Jurkat, Clone E6-1 (cell line): ENCODE measurements at regions not wholly inside any gene's neighbourhood (a gene's known extent, or its start where the extent isn't known, plus 50 kb on each side); places are given as distances from the start of the nearest gene placed in this dataset.

Experiments used
- DNase-seq: peaks from one replicate; pipeline ENCODE4 v3.0.0-alpha.2; 2011; ENCODE audit warnings: low read depth, low spot score
- H3K4me3 ChIP-seq: 2 replicates; pipeline ENCODE4 v1.5.1; 2011; ENCODE audit warnings: mild to moderate bottlenecking, low read length, control low read depth, moderate library complexity

DNA sequence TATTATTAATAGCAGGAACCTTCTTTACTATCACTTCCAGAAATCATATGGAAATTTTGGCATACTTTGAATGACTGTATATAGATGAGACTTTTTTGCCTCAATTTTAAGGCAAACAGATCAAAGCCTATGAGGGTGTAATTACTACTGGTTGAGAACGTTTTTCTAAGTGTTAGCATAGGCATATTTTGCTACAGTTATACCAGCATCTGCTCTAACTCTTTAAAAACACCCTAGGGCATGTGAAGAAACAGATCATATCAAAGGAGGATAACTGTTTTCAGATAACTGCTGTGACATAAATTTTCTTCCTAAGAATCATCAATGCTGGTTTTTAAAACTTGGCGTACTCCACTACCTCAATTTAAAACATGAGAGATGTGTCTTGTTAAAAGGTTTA is 1155.3 kb downstream of the FSTL5 start:
- DNase-seq = no peak
- no peak overlapping the region for H3K4me3 ChIP-seq

DNA sequence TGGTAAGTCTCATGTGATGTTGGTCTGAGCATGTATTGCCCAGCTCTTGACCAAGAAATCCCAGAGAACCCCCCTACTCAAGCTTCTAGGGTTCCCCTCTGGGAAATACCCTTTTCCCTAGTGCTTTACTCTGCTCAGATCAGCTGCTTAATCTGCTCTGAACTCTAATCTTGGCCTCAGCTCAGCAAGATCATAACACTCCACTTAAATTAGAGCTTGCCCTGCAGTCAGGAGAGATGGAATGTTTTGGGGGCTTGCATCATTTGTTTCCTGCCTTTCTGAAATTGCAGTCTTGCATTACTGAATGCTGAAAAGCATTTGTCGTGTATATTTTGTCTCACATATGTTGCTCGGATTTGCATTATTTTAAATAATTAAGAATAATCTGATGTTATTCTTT is 1153.6 kb downstream of the FSTL5 start:
- H3K4me3 ChIP-seq = no peak overlapping the region
- no peak for DNase-seq
